ENCODE measurements at regions not wholly inside any gene's neighbourhood (a gene's known extent, or its start where the extent isn't known, plus 50 kb on each side); places are given as distances from the start of the nearest gene placed in this dataset.

- no peak for TF ChIP-seq CTCF (IDR thresholded peaks at IDR 0.05)
- TF ChIP-seq POLR2A (IDR thresholded peaks at IDR 0.05): no peak
Observed at GRCh38 chr1:213658457-213658856, 329.3 kb upstream of the PROX1 start.

All from lower leg skin (tissue), 3 donors.